SK-N-SH (cell line): ENCODE measurements at regions not wholly inside any gene's neighbourhood (a gene's known extent, or its start where the extent isn't known, plus 50 kb on each side); places are given as distances from the start of the nearest gene placed in this dataset.

Experiments
- CTCF ChIA-PET: fragments of 300-600, 350-600 bp; formaldehyde crosslinking; extraction: SDS; loops from one replicate; lab custom pipeline; 2021; lab: Yijun Ruan, JAX
- POLR2A ChIA-PET: fragments of 350-600 bp; sonication (Branson Sonifier 250); formaldehyde crosslinking; extraction: SDS; loops from one replicate; lab custom pipeline; 2020; ENCODE audit warnings: antibody characterized with exemption, inconsistent platforms; lab: Yijun Ruan, JAX
- DNase-seq: peaks from one replicate; pipeline ENCODE4 v3.0.0; 2012
- H2AFZ ChIP-seq: fragments of 200-600 bp; sonication (generic); 2 replicates; pipeline ENCODE4 v1.8.1; 2016; ENCODE audit warnings: antibody characterized with exemption, mild to moderate bottlenecking, low read depth
- H3F3A ChIP-seq: fragments of 200-600 bp; sonication (generic); replicated peaks from 2 replicates; pipeline ENCODE3; 2016; ENCODE audit warnings: antibody characterized with exemption, mild to moderate bottlenecking; ENCODE audit not compliant: insufficient read depth
- H3K27ac ChIP-seq, 2 experiments: fragments of 200-500 bp in 1 of 2; fragments of 200-600 bp in 1 of 2; sonication (Bioruptor generic) in 1 of 2; sonication (generic), shearing (Covaris generic) in 1 of 2; 2 replicates each; pipeline versions ENCODE4 v1.5.1 to v1.6.1; 2014 to 2016; ENCODE audit warnings: low read depth in 2 of 2, inconsistent platforms in 1 of 2, low read length in 1 of 2, mild to moderate bottlenecking in 1 of 2, mixed read lengths in 1 of 2
- H3K27me3 ChIP-seq: fragments of 200-600 bp; sonication (generic), shearing (Covaris generic); 2 replicates; pipeline ENCODE4 v1.6.1; 2016; ENCODE audit warnings: mixed run types; ENCODE audit not compliant: insufficient read depth
- H3K36me3 ChIP-seq, 2 experiments: fragments of 200-500 bp in 1 of 2; fragments of 200-600 bp in 1 of 2; sonication (Bioruptor generic) in 1 of 2; sonication (generic) in 1 of 2; replicated peaks in 1 of 2; 2 replicates each; pipeline versions ENCODE3 to v1.5.1; 2014 to 2016; ENCODE audit warnings: low read length in 1 of 2, mild to moderate bottlenecking in 1 of 2; ENCODE audit not compliant: insufficient read depth in 2 of 2, control insufficient read depth in 1 of 2
- H3K4me1 ChIP-seq, 2 experiments: fragments of 200-500 bp in 1 of 2; fragments of 200-600 bp in 1 of 2; sonication (Bioruptor generic) in 1 of 2; sonication (generic), shearing (Covaris generic) in 1 of 2; 2 replicates each; pipeline versions ENCODE4 v1.5.1 to v1.6.1; 2014 to 2016; ENCODE audit warnings: low read depth in 1 of 2, low read length in 1 of 2, mixed run types in 1 of 2; ENCODE audit not compliant: insufficient read depth in 2 of 2, control insufficient read depth in 1 of 2
- H3K4me2 ChIP-seq: fragments of 200-600 bp; sonication (generic), shearing (Covaris generic); 2 replicates; pipeline ENCODE4 v1.6.1; 2017; ENCODE audit warnings: mixed run types
- H3K4me3 ChIP-seq, 2 experiments: fragments of 200-500 bp in 1 of 2; fragments of 200-600 bp in 1 of 2; sonication (Bioruptor generic) in 1 of 2; sonication (generic), shearing (Covaris generic) in 1 of 2; 2 replicates each; pipeline versions ENCODE4 v1.5.1 to v1.8.1; 2014 to 2016; ENCODE audit warnings: low read depth in 2 of 2, inconsistent platforms in 1 of 2, low read length in 1 of 2, mild to moderate bottlenecking in 1 of 2, mixed read lengths in 1 of 2, moderate library complexity in 1 of 2
- H3K79me2 ChIP-seq: fragments of 200-600 bp; sonication (generic); 2 replicates; pipeline ENCODE4 v1.8.1; 2017; ENCODE audit warnings: mild to moderate bottlenecking; ENCODE audit not compliant: insufficient read depth
- H3K9ac ChIP-seq: fragments of 200-600 bp; sonication (generic); 2 replicates; pipeline ENCODE4 v1.6.1; 2017; ENCODE audit warnings: mixed run types
- H3K9me2 ChIP-seq: fragments of 200-600 bp; sonication (generic); 2 replicates; pipeline ENCODE4 v1.6.1; 2017; ENCODE audit warnings: mixed run types
- H3K9me3 ChIP-seq: fragments of 200-600 bp; sonication (generic); 2 replicates; pipeline ENCODE4 v1.6.1; 2017; ENCODE audit warnings: mixed run types, mild to moderate bottlenecking, moderate library complexity
- H4K20me1 ChIP-seq: fragments of 200-600 bp; sonication (generic); 2 replicates; pipeline ENCODE4 v1.6.1; 2017; ENCODE audit warnings: mild to moderate bottlenecking, mixed run types; ENCODE audit not compliant: insufficient read depth
- CTCF ChIP-seq: fragments of 200-600 bp; sonication (generic); IDR thresholded peaks from 2 replicates; pipeline ENCODE4 v1.6.1; 2017; ENCODE audit warnings: antibody characterized with exemption, mild to moderate bottlenecking, moderate library complexity
- ELF1 ChIP-seq: IDR thresholded peaks from 2 replicates; pipeline ENCODE4 v1.4.0; 2012
- EP300 ChIP-seq, 2 experiments: IDR thresholded peaks; 2 replicates each; pipeline versions ENCODE4 v1.4.0 to v1.6.1; 2012; ENCODE audit warnings: borderline replicate concordance in 1 of 2, low read depth in 1 of 2, low read length in 1 of 2
- EZH2phosphoT487 ChIP-seq: fragments of 200-600 bp; sonication (generic); IDR thresholded peaks from 2 replicates; pipeline ENCODE4 v1.6.1; 2017; ENCODE audit warnings: low read depth, mixed run types, mild to moderate bottlenecking, antibody characterized with exemption, moderate library complexity, borderline replicate concordance
- FOSL2 ChIP-seq: IDR thresholded peaks from 2 replicates; pipeline ENCODE4 v1.4.0; 2012; ENCODE audit warnings: low read depth, mild to moderate bottlenecking, moderate library complexity, borderline replicate concordance
- FOXM1 ChIP-seq: IDR thresholded peaks from 2 replicates; pipeline ENCODE4 v1.4.0; 2012; ENCODE audit warnings: low read depth, mild to moderate bottlenecking
- MAX ChIP-seq: IDR thresholded peaks from 2 replicates; pipeline ENCODE4 v1.4.0; 2012; ENCODE audit warnings: low read depth
- MEF2A ChIP-seq: IDR thresholded peaks from 2 replicates; pipeline ENCODE4 v1.4.0; 2012; ENCODE audit warnings: low read depth, borderline replicate concordance
- NRF1 ChIP-seq: IDR thresholded peaks from 2 replicates; pipeline ENCODE4 v1.6.1; 2012; ENCODE audit warnings: low read depth, mild to moderate bottlenecking, low read length
- RAD21 ChIP-seq: IDR thresholded peaks from 2 replicates; pipeline ENCODE4 v1.6.1; 2012; ENCODE audit warnings: mild to moderate bottlenecking, low read length
- RFX5 ChIP-seq: IDR thresholded peaks from 2 replicates; pipeline ENCODE4 v1.6.1; 2012; ENCODE audit warnings: mild to moderate bottlenecking, improper control_type of control experiment, low read length
- SIN3A ChIP-seq: IDR thresholded peaks from 2 replicates; pipeline ENCODE4 v1.6.1; 2012; ENCODE audit warnings: low read depth, mild to moderate bottlenecking, low read length, moderate library complexity, borderline replicate concordance
- TAF1 ChIP-seq: IDR thresholded peaks from 2 replicates; pipeline ENCODE4 v1.6.1; 2012; ENCODE audit warnings: low read depth, mild to moderate bottlenecking, low read length, moderate library complexity, borderline replicate concordance
- TCF12 ChIP-seq: IDR thresholded peaks from 2 replicates; pipeline ENCODE4 v1.4.0; 2012
- TEAD4 ChIP-seq: IDR thresholded peaks from 2 replicates; pipeline ENCODE4 v1.4.0; 2012; ENCODE audit warnings: mild to moderate bottlenecking, borderline replicate concordance; ENCODE audit not compliant: insufficient read depth
- USF1 ChIP-seq: IDR thresholded peaks from 2 replicates; pipeline ENCODE4 v1.4.0; 2012; ENCODE audit warnings: low read depth, borderline replicate concordance
- USF2 ChIP-seq: fragments of 150-350 bp; IDR thresholded peaks from 2 replicates; pipeline ENCODE4 v1.6.1; 2017; ENCODE audit warnings: antibody characterized with exemption, low read length, low read depth, borderline replicate concordance
- YY1 ChIP-seq: IDR thresholded peaks from 2 replicates; pipeline ENCODE4 v1.4.0; 2012; ENCODE audit warnings: low read depth, mild to moderate bottlenecking
- ZBTB33 ChIP-seq: IDR thresholded peaks from 2 replicates; pipeline ENCODE4 v1.4.0; 2012; ENCODE audit warnings: low read depth, borderline replicate concordance
- WGBS: methylation state at CpG from one replicate; pipeline ENCODE4 v1.1.6; 2017; ENCODE audit warnings: low lambda C conversion rate; 5-methylcytosine and 5-hydroxymethylcytosine counted together

GRCh38 chr5:53739111-53739510, 178.7 kb downstream of the NDUFS4 start:
- no peaks in the 10 kb centered on the region for H3K36me3 ChIP-seq
- WGBS: 83% methylated on average over 4 of the region's 4 CpGs
- H3K9ac ChIP-seq: no peak overlapping the region
- no peak for DNase-seq
- H3K27ac ChIP-seq: no peak overlapping the region
- no peak overlapping the region for H3K4me3 ChIP-seq
- no peaks in the 10 kb centered on the region for H4K20me1 ChIP-seq
- H3F3A ChIP-seq: no peaks in the 10 kb centered on the region
- POLR2A ChIA-PET: no interaction called here
- TF ChIP-seq NRF1: no peak
- TF ChIP-seq EP300 (IDR thresholded peaks at IDR 0.05; ENCODE audit: borderline replicate concordance in 1 of 2, low read depth in 1 of 2, low read length in 1 of 2): no peak
- TF ChIP-seq YY1: no peak
- TF ChIP-seq MEF2A: no peak
- no peak for TF ChIP-seq EZH2phosphoT487
- TF ChIP-seq FOXM1: no peak
- TF ChIP-seq TEAD4: no peak
- no peak for TF ChIP-seq ELF1
- TF ChIP-seq FOSL2: no peak
- TF ChIP-seq USF2: no peak
- no peak for TF ChIP-seq MAX
- no peak for TF ChIP-seq SIN3A
- no peak for TF ChIP-seq RFX5
- TF ChIP-seq RAD21: no peak
- H3K4me1 ChIP-seq: no peaks in the 10 kb centered on the region
- H3K79me2 ChIP-seq: no peaks in the 10 kb centered on the region
- CTCF ChIA-PET: no interaction called here
- no peaks in the 10 kb centered on the region for H3K9me3 ChIP-seq
- H3K9me2 ChIP-seq: no peaks in the 10 kb centered on the region
- H3K27me3 ChIP-seq: no peaks in the 10 kb centered on the region
- H3K4me2 ChIP-seq: no peak overlapping the region
- no peak overlapping the region for H2AFZ ChIP-seq

GRCh38 chr5:53749621-53750020, 189.2 kb downstream of the NDUFS4 start:
- WGBS: 29% methylated on average over 1 of the region's 1 CpG
- no peaks in the 10 kb centered on the region; the same call in 1 of the 2 replicates for H3K9me3 ChIP-seq
- no peaks in the 10 kb centered on the region for H4K20me1 ChIP-seq
- no peaks in the 10 kb centered on the region for H3K4me1 ChIP-seq
- no peaks in the 10 kb centered on the region for H3K36me3 ChIP-seq
- no peak for DNase-seq
- no peak overlapping the region for H3K4me2 ChIP-seq
- no peaks in the 10 kb centered on the region for H3F3A ChIP-seq
- H3K9me2 ChIP-seq: no peaks in the 10 kb centered on the region
- ChIA-PET CTCF (interaction anchor here (1.3 kb wide), 1 partner anchor 9 kb away, joined by 4 read pairs; no protein-coding TSS in a partner anchor), POLR2A (no interaction called here)
- no peak overlapping the region for H3K9ac ChIP-seq
- H3K27ac ChIP-seq: no peak overlapping the region
- no peak overlapping the region for H3K4me3 ChIP-seq
- no peak overlapping the region for H2AFZ ChIP-seq
- no peaks in the 10 kb centered on the region for H3K79me2 ChIP-seq
- no peaks in the 10 kb centered on the region for H3K27me3 ChIP-seq
- no peak for TF ChIP-seq TCF12
- TF ChIP-seq RAD21: no peak
- TF ChIP-seq USF1: no peak
- no peak for TF ChIP-seq CTCF
- no peak for TF ChIP-seq ZBTB33
- TF ChIP-seq TAF1: no peak
- no peak for TF ChIP-seq EZH2phosphoT487
